Adrenal gland (tissue), 5 donors: ENCODE measurements at regions not wholly inside any gene's neighbourhood (a gene's known extent, or its start where the extent isn't known, plus 50 kb on each side); places are given as distances from the start of the nearest gene placed in this dataset.

Experiments
- CTCF ChIP-seq, 6 experiments: fragments of 450-650 bp in 4 of 6; fragments of 200-600 bp in 2 of 6; sonication (generic) in 1 of 6; IDR thresholded peaks; 1 replicate in 5 of 6; 2 replicates in 1 of 6; pipeline versions ENCODE4 v1.5.1 to v1.8.0; 2016 to 2021; ENCODE audit warnings: antibody characterized with exemption in 6 of 6, mild to moderate bottlenecking in 2 of 6, moderate library complexity in 1 of 6
- POLR2A ChIP-seq, 2 donors: fragments of 450-650 bp; IDR thresholded peaks; one replicate each; pipeline ENCODE4 v1.6.1; 2017; ENCODE audit warnings: antibody characterized with exemption in 2 of 2, mild to moderate bottlenecking in 2 of 2, moderate library complexity in 1 of 2
- donor health status: DM: no; HTN: no; CAD: no.

GRCh38 chr2:182589121-182589520 lies 126.9 kb upstream of the DNAJC10 start:
- no peak for TF ChIP-seq POLR2A (IDR thresholded peaks at IDR 0.05)
- TF ChIP-seq CTCF (IDR thresholded peaks at IDR 0.05) = no peak
